ENCODE measurements at regions not wholly inside any gene's neighbourhood (a gene's known extent, or its start where the extent isn't known, plus 50 kb on each side); places are given as distances from the start of the nearest gene placed in this dataset.

GRCh38 chr4:12961713-12962112 is 522.4 kb downstream of the RAB28 start:
- DNase-seq (ENCODE audit: low read depth, low spot score) = no peak
- Histone ChIP-seq H3K9me3 (ENCODE audit: control insufficient read depth, insufficient read depth, low read length) (no peaks in the 10 kb centered on the region), H3K36me3 (ENCODE audit: control insufficient read depth, insufficient read depth, low read length) (no peaks in the 10 kb centered on the region), H3K4me3 (ENCODE audit: low read length) (no peak overlapping the region), H3K4me1 (ENCODE audit: control insufficient read depth, insufficient read depth, low read length) (no peaks in the 10 kb centered on the region), H3K27ac (ENCODE audit: low read length) (no peak overlapping the region), H3K27me3 (ENCODE audit: control insufficient read depth, insufficient read depth, low read length) (no peaks in the 10 kb centered on the region)
- no CpG with 5 or more reads among the region's 2 CpGs for WGBS (ENCODE audit: insufficient coverage, insufficient read length)

GRCh38 chr4:12958436-12958835 is 525.7 kb downstream of the RAB28 start:
- Histone ChIP-seq H3K9me3 (ENCODE audit: control insufficient read depth, insufficient read depth, low read length) (no peaks in the 10 kb centered on the region), H3K4me1 (ENCODE audit: control insufficient read depth, insufficient read depth, low read length) (peaks cover 1% of the 10 kb centered on the region; the same call in 1 of the 2 replicates), H3K36me3 (ENCODE audit: control insufficient read depth, insufficient read depth, low read length) (no peaks in the 10 kb centered on the region), H3K27me3 (ENCODE audit: control insufficient read depth, insufficient read depth, low read length) (no peaks in the 10 kb centered on the region), H3K27ac (ENCODE audit: low read length) (no peak overlapping the region), H3K4me3 (ENCODE audit: low read length) (no peak overlapping the region)
- DNase-seq (ENCODE audit: low read depth, low spot score) = no peak

GRCh38 chr4:12957108-12957507 is 527.0 kb downstream of the RAB28 start:
- Histone ChIP-seq H3K4me1 (ENCODE audit: control insufficient read depth, insufficient read depth, low read length) (peaks cover 1% of the 10 kb centered on the region; the same call in 1 of the 2 replicates), H3K9me3 (ENCODE audit: control insufficient read depth, insufficient read depth, low read length) (no peaks in the 10 kb centered on the region)

DNA sequence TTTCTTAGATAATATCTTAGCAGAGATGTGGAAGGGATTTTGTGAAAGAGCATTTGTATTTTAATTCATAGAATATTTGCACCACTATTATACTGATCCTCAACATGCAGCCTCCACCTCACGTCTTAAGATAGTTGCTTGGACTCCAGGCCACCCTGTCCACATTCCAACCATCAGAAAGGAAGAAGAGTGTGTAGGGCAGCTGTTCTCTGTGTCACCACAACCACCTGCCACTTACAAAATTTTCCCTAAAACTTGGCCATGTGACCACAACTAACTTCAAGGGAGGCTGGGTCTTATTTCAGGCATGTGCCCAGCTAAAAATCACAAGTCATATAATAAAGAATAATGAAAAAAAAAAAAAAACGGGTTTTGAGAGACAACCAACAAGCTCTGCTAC is 528.1 kb downstream of the RAB28 start:
- DNase-seq (ENCODE audit: low read depth, low spot score) = no peak
- Histone ChIP-seq H3K27ac (ENCODE audit: low read length) (no peak overlapping the region), H3K4me3 (ENCODE audit: low read length) (no peak overlapping the region), H3K36me3 (ENCODE audit: control insufficient read depth, insufficient read depth, low read length) (no peaks in the 10 kb centered on the region), H3K4me1 (ENCODE audit: control insufficient read depth, insufficient read depth, low read length) (peaks cover 1% of the 10 kb centered on the region; the same call in 1 of the 2 replicates), H3K9me3 (ENCODE audit: control insufficient read depth, insufficient read depth, low read length) (no peaks in the 10 kb centered on the region), H3K27me3 (ENCODE audit: control insufficient read depth, insufficient read depth, low read length) (no peaks in the 10 kb centered on the region)
- WGBS (ENCODE audit: insufficient coverage, insufficient read length) = no CpG with 5 or more reads among the region's 2 CpGs

More at GRCh38 chr4:12957108-12957507, 527.0 kb downstream of the RAB28 start:
- Histone ChIP-seq H3K36me3 (ENCODE audit: control insufficient read depth, insufficient read depth, low read length) (no peaks in the 10 kb centered on the region), H3K27me3 (ENCODE audit: control insufficient read depth, insufficient read depth, low read length) (no peaks in the 10 kb centered on the region), H3K27ac (ENCODE audit: low read length) (no peak overlapping the region), H3K4me3 (ENCODE audit: low read length) (no peak overlapping the region)
- DNase-seq (ENCODE audit: low read depth, low spot score) = no peak
- no CpG with 5 or more reads among the region's 3 CpGs for WGBS (ENCODE audit: insufficient coverage, insufficient read length)

DNA sequence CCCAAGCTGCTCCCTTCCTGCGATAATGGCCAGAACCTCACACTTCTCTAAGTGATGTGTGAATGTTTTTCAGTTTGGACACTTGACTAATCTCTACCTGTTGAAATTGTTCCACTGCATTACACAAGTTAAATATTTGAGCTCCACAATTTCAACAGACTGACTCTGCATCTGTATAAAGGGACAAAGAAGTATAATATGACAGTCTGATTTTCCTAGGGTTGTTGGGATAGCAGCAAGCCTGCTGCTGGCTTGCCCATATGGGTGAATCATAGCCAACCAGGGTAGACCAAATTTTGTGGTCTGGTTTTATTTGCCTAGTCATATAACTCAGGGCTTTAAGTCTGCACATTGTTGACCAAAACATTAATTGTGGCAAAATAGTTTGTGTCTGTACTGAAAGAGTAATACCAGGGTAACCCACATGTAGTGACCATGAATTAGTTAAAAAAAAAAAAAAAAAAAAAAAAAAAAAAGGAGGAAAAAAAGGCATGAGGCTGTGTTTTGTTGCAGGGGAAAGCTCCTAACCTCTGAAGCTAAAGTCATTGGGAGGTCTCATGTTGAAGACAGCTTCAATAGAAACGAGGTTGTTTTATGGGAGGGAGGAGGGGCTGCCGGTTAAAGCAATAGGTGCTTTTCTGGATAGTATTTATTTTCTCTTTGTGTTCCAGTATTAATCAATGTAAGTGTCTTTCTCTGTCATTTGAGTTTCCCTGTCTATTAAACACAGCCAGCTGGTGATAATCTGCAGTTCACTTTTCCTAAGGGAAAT is 534.2 kb downstream of the RAB28 start:
- Histone ChIP-seq H3K27me3 (ENCODE audit: control insufficient read depth, insufficient read depth, low read length) (no peaks in the 10 kb centered on the region), H3K36me3 (ENCODE audit: control insufficient read depth, insufficient read depth, low read length) (no peaks in the 10 kb centered on the region), H3K4me3 (ENCODE audit: low read length) (no peak overlapping the region), H3K4me1 (ENCODE audit: control insufficient read depth, insufficient read depth, low read length) (no peaks in the 10 kb centered on the region), H3K27ac (ENCODE audit: low read length) (no peak overlapping the region), H3K9me3 (ENCODE audit: control insufficient read depth, insufficient read depth, low read length) (no peaks in the 10 kb centered on the region)
- WGBS (ENCODE audit: insufficient coverage, insufficient read length) = no CpG with 5 or more reads among the region's 3 CpGs
- DNase-seq (ENCODE audit: low read depth, low spot score) = no peak

- no peaks in the 10 kb centered on the region for H3K9me3 ChIP-seq (ENCODE audit: control insufficient read depth, insufficient read depth, low read length)
- no peak overlapping the region for H3K4me3 ChIP-seq (ENCODE audit: low read length)
- H3K4me1 ChIP-seq (ENCODE audit: control insufficient read depth, insufficient read depth, low read length) = no peaks in the 10 kb centered on the region
- H3K36me3 ChIP-seq (ENCODE audit: control insufficient read depth, insufficient read depth, low read length) = no peaks in the 10 kb centered on the region
- H3K27me3 ChIP-seq (ENCODE audit: control insufficient read depth, insufficient read depth, low read length) = no peaks in the 10 kb centered on the region
- WGBS (ENCODE audit: insufficient coverage, insufficient read length) = no CpG with 5 or more reads among the region's 4 CpGs
- H3K27ac ChIP-seq (ENCODE audit: low read length) = no peak overlapping the region
- no peak for DNase-seq (ENCODE audit: low read depth, low spot score)
These were observed 541.1 kb downstream of the RAB28 start for GRCh38 chr4:12943069-12943468.

DNA sequence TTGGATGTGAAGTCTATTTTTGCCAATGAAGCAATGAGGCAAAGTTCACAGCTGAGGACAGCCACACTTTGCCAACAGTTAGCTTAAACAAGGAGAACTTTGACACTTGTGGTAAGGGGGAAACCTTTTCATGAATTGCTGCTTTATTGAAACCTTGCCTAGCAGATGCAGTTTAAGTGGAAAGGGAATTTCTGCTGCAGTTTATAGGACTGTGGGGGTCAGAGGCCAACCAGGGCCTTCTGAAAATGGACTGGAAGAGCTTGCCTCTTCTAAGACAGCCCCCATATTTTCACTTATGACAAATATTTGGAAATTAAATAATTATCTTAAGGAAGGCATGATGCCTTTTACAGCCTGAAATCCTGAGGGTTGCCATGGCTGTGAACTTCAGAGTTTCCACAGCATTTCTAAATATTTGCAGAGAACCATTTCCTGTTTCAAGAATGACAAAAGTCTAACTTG is 550.3 kb downstream of the RAB28 start:
- Histone ChIP-seq H3K4me1 (ENCODE audit: control insufficient read depth, insufficient read depth, low read length) (no peaks in the 10 kb centered on the region), H3K27ac (ENCODE audit: low read length) (no peak overlapping the region), H3K36me3 (ENCODE audit: control insufficient read depth, insufficient read depth, low read length) (no peaks in the 10 kb centered on the region), H3K27me3 (ENCODE audit: control insufficient read depth, insufficient read depth, low read length) (no peaks in the 10 kb centered on the region), H3K9me3 (ENCODE audit: control insufficient read depth, insufficient read depth, low read length) (no peaks in the 10 kb centered on the region), H3K4me3 (ENCODE audit: low read length) (no peak overlapping the region)
- DNase-seq (ENCODE audit: low read depth, low spot score) = no peak

GRCh38 chr4:12932203-12932788 is 551.8 kb downstream of the RAB28 start:
- H3K27ac ChIP-seq (ENCODE audit: low read length) = no peak overlapping the region
- DNase-seq (ENCODE audit: low read depth, low spot score) = no peak
- no peaks in the 10 kb centered on the region for H3K27me3 ChIP-seq (ENCODE audit: control insufficient read depth, insufficient read depth, low read length)
- H3K9me3 ChIP-seq (ENCODE audit: control insufficient read depth, insufficient read depth, low read length) = no peaks in the 10 kb centered on the region
- WGBS (ENCODE audit: insufficient coverage, insufficient read length) = no CpG with 5 or more reads among the region's 4 CpGs
- H3K4me3 ChIP-seq (ENCODE audit: low read length) = no peak overlapping the region
- H3K36me3 ChIP-seq (ENCODE audit: control insufficient read depth, insufficient read depth, low read length) = no peaks in the 10 kb centered on the region
- no peaks in the 10 kb centered on the region for H3K4me1 ChIP-seq (ENCODE audit: control insufficient read depth, insufficient read depth, low read length)

GRCh38 chr4:12929784-12930183 is 554.4 kb downstream of the RAB28 start:
- WGBS (ENCODE audit: insufficient coverage, insufficient read length) = 100% methylated on average over 1 of the region's 1 CpG
- no peaks in the 10 kb centered on the region for H3K9me3 ChIP-seq (ENCODE audit: control insufficient read depth, insufficient read depth, low read length)
- no peaks in the 10 kb centered on the region; the same call in 1 of the 2 replicates for H3K4me1 ChIP-seq (ENCODE audit: control insufficient read depth, insufficient read depth, low read length)
- no peaks in the 10 kb centered on the region for H3K36me3 ChIP-seq (ENCODE audit: control insufficient read depth, insufficient read depth, low read length)
- DNase-seq (ENCODE audit: low read depth, low spot score) = no peak
- no peak overlapping the region for H3K27ac ChIP-seq (ENCODE audit: low read length)
- H3K27me3 ChIP-seq (ENCODE audit: control insufficient read depth, insufficient read depth, low read length) = no peaks in the 10 kb centered on the region
- no peak overlapping the region for H3K4me3 ChIP-seq (ENCODE audit: low read length)

- H3K4me1 ChIP-seq (ENCODE audit: control insufficient read depth, insufficient read depth, low read length) = no peaks in the 10 kb centered on the region; the same call in 1 of the 2 replicates
- no peaks in the 10 kb centered on the region for H3K36me3 ChIP-seq (ENCODE audit: control insufficient read depth, insufficient read depth, low read length)
- no peak overlapping the region for H3K4me3 ChIP-seq (ENCODE audit: low read length)
- H3K27me3 ChIP-seq (ENCODE audit: control insufficient read depth, insufficient read depth, low read length) = no peaks in the 10 kb centered on the region
- H3K27ac ChIP-seq (ENCODE audit: low read length) = no peak overlapping the region
- DNase-seq (ENCODE audit: low read depth, low spot score) = no peak
- H3K9me3 ChIP-seq (ENCODE audit: control insufficient read depth, insufficient read depth, low read length) = no peaks in the 10 kb centered on the region
These were observed 555.4 kb downstream of the RAB28 start for GRCh38 chr4:12928751-12929150.
